ENCODE measurements at regions not wholly inside any gene's neighbourhood (a gene's known extent, or its start where the extent isn't known, plus 50 kb on each side); places are given as distances from the start of the nearest gene placed in this dataset.

- TF ChIP-seq CTCF (conservative IDR thresholded peaks at IDR 0.05; ENCODE audit: low read depth, low read length) (no peak), EZH2 (IDR thresholded peaks at IDR 0.05; ENCODE audit: borderline replicate concordance, low read depth, low read length, poor library complexity, severe bottlenecking) (no peak)
Observed at GRCh38 chr22:27382947-27383346, 418.6 kb downstream of the MN1 start.

Data from A673 (cell line).